ENCODE measurements at regions not wholly inside any gene's neighbourhood (a gene's known extent, or its start where the extent isn't known, plus 50 kb on each side); places are given as distances from the start of the nearest gene placed in this dataset.

- TF ChIP-seq CTCF (conservative IDR thresholded peaks at IDR 0.05; ENCODE audit: low read depth, low read length), result no peak
- no peak for TF ChIP-seq EZH2 (IDR thresholded peaks at IDR 0.05; ENCODE audit: low read length, unreplicated experiment)
- no peak for TF ChIP-seq EZH2phosphoT487 (IDR thresholded peaks at IDR 0.05; ENCODE audit: borderline replicate concordance, low read length)
Observed at GRCh38 chr3:28617821-28618220, 269.2 kb upstream of the AZI2 start.
